HL-60 (cell line): ENCODE measurements at regions not wholly inside any gene's neighbourhood (a gene's known extent, or its start where the extent isn't known, plus 50 kb on each side); places are given as distances from the start of the nearest gene placed in this dataset.

Experiments
- DNase-seq, 2 experiments: peaks; one replicate each; pipeline ENCODE4 v3.0.0-alpha.2; 2010 to 2020; ENCODE audit warnings: low read depth in 1 of 2, low spot score in 1 of 2
- H3K27ac ChIP-seq: fragments of 250-450 bp; sonication (Bioruptor Pico); replicated peaks from 2 replicates; pipeline ENCODE4 v1.5.1; 2020; ENCODE audit warnings: mild to moderate bottlenecking, moderate library complexity
- H3K27me3 ChIP-seq: fragments of 250-450 bp; sonication (Bioruptor Pico); 2 replicates; pipeline ENCODE4 v1.5.1; 2021; ENCODE audit warnings: mild to moderate bottlenecking, moderate library complexity; ENCODE audit not compliant: insufficient read depth, poor library complexity, severe bottlenecking
- H3K4me3 ChIP-seq: replicated peaks from 2 replicates; pipeline ENCODE4 v1.5.1; 2011; ENCODE audit warnings: mild to moderate bottlenecking, control low read depth, low read length; ENCODE audit not compliant: insufficient read depth
- GABPA ChIP-seq: IDR thresholded peaks from 2 replicates; pipeline ENCODE4 v1.6.1; 2012; ENCODE audit warnings: low read depth
- POLR2AphosphoS5 ChIP-seq: IDR thresholded peaks from 2 replicates; pipeline ENCODE4 v1.6.1; 2012; ENCODE audit warnings: low read depth
- SPI1 ChIP-seq: IDR thresholded peaks from 2 replicates; pipeline ENCODE4 v1.6.1; 2012; ENCODE audit warnings: low read depth, mild to moderate bottlenecking, borderline replicate concordance
- TF ChIP-seq, protein P1 (sequence below): IDR thresholded peaks from one replicate; pipeline ENCODE4 v1.5.1; 2011; ENCODE audit warnings: low read length, control low read depth, inconsistent platforms; ENCODE audit not compliant: insufficient read depth
- TF ChIP-seq, protein P2 (sequence below): IDR thresholded peaks from 2 replicates; pipeline ENCODE4 v1.6.1; 2012; ENCODE audit warnings: low read depth; ENCODE audit not compliant: insufficient replicate concordance

DNA sequence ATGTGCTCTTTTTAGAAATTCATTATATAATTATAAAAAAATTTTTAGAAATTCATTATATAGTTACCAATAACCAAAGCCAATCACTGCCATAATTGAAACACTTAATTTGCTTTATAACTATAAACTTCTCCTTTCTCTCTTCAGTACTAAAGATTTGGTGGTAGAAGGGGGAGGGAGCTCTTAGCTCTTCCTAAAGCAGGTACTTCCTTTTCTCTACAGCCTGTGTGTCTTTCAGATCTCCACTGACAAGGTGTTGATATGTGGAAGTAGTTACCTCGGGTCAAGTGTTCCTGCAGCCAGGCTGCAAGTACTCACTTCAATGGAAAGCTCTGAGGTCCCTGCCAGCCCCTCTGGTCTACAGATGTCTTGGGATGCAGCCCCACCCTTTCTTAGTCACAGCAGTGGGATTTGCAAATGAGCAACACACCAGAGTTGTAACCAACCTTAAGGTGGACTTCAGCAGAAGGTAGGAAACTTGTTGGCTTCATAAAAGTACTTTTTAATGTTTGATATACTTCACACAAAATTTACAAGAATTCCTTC, 690.0 kb downstream of the ARHGAP15 start:
- H3K27ac ChIP-seq, result no peak overlapping the region
- TF ChIP-seq, protein P1, sequence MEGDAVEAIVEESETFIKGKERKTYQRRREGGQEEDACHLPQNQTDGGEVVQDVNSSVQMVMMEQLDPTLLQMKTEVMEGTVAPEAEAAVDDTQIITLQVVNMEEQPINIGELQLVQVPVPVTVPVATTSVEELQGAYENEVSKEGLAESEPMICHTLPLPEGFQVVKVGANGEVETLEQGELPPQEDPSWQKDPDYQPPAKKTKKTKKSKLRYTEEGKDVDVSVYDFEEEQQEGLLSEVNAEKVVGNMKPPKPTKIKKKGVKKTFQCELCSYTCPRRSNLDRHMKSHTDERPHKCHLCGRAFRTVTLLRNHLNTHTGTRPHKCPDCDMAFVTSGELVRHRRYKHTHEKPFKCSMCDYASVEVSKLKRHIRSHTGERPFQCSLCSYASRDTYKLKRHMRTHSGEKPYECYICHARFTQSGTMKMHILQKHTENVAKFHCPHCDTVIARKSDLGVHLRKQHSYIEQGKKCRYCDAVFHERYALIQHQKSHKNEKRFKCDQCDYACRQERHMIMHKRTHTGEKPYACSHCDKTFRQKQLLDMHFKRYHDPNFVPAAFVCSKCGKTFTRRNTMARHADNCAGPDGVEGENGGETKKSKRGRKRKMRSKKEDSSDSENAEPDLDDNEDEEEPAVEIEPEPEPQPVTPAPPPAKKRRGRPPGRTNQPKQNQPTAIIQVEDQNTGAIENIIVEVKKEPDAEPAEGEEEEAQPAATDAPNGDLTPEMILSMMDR, result no peak
- TF ChIP-seq GABPA (no peak), SPI1 (no peak), POLR2AphosphoS5 (no peak)
- TF ChIP-seq, protein P2, sequence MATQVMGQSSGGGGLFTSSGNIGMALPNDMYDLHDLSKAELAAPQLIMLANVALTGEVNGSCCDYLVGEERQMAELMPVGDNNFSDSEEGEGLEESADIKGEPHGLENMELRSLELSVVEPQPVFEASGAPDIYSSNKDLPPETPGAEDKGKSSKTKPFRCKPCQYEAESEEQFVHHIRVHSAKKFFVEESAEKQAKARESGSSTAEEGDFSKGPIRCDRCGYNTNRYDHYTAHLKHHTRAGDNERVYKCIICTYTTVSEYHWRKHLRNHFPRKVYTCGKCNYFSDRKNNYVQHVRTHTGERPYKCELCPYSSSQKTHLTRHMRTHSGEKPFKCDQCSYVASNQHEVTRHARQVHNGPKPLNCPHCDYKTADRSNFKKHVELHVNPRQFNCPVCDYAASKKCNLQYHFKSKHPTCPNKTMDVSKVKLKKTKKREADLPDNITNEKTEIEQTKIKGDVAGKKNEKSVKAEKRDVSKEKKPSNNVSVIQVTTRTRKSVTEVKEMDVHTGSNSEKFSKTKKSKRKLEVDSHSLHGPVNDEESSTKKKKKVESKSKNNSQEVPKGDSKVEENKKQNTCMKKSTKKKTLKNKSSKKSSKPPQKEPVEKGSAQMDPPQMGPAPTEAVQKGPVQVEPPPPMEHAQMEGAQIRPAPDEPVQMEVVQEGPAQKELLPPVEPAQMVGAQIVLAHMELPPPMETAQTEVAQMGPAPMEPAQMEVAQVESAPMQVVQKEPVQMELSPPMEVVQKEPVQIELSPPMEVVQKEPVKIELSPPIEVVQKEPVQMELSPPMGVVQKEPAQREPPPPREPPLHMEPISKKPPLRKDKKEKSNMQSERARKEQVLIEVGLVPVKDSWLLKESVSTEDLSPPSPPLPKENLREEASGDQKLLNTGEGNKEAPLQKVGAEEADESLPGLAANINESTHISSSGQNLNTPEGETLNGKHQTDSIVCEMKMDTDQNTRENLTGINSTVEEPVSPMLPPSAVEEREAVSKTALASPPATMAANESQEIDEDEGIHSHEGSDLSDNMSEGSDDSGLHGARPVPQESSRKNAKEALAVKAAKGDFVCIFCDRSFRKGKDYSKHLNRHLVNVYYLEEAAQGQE, result no peak
- H3K4me3 ChIP-seq, result no peak overlapping the region
- no peaks in the 10 kb centered on the region for H3K27me3 ChIP-seq
- peak in 1 of 2 experiments; percentile 25 for DNase-seq
